ENCODE measurements at regions not wholly inside any gene's neighbourhood (a gene's known extent, or its start where the extent isn't known, plus 50 kb on each side); places are given as distances from the start of the nearest gene placed in this dataset.

GRCh38 chr6:138590796-138591709 is 91.8 kb upstream of the NHSL1 start:
- TF ChIP-seq CTCF (IDR thresholded peaks at IDR 0.05; ENCODE audit: extremely low read depth in 1 of 2, insufficient read depth in 1 of 2, low read depth in 1 of 2, low read length in 2 of 2), result peak; percentile 74 to 76
- no peak for TF ChIP-seq POLR2A (IDR thresholded peaks at IDR 0.05; ENCODE audit: low read depth, low read length)
- TF ChIP-seq EZH2 (IDR thresholded peaks at IDR 0.05; ENCODE audit: borderline replicate concordance, low read depth, low read length, severe bottlenecking), result no peak
- no peak for TF ChIP-seq POLR2AphosphoS5 (IDR thresholded peaks at IDR 0.05; ENCODE audit: insufficient read depth, low read depth, low read length)
- no peak for TF ChIP-seq JUN (IDR thresholded peaks at IDR 0.05; ENCODE audit: borderline replicate concordance, insufficient read depth, insufficient read length, low read depth)
- no peak for TF ChIP-seq MAX (IDR thresholded peaks at IDR 0.05; ENCODE audit: insufficient read depth, insufficient read length)
- no peak for TF ChIP-seq GATA2 (IDR thresholded peaks at IDR 0.05; ENCODE audit: insufficient read depth, insufficient read length, low read depth, low read length)
- no peak for TF ChIP-seq MYC (IDR thresholded peaks at IDR 0.05; ENCODE audit: low read depth, low read length)

Data from endothelial cell of umbilical vein (primary cell).